ENCODE measurements at regions not wholly inside any gene's neighbourhood (a gene's known extent, or its start where the extent isn't known, plus 50 kb on each side); places are given as distances from the start of the nearest gene placed in this dataset.

DNA sequence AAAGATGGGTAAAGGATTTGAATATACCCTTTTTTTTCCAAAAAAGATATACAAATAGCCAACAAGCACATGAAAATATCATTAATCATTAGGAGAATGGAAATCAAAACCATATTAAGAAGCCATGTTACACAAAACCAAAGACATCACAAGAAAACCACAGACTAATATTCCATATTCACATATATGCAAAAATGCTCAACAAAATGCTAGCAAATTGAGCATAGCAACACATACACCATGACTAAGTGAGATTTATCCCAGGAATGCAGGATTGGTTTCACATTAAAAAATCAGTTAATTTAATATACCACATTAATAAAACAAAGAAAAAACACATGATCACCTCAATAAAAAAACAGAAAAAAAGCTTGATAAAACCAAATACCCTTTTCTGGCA, 84.7 kb upstream of the LMNTD1 start:
- TF ChIP-seq, protein P1, sequence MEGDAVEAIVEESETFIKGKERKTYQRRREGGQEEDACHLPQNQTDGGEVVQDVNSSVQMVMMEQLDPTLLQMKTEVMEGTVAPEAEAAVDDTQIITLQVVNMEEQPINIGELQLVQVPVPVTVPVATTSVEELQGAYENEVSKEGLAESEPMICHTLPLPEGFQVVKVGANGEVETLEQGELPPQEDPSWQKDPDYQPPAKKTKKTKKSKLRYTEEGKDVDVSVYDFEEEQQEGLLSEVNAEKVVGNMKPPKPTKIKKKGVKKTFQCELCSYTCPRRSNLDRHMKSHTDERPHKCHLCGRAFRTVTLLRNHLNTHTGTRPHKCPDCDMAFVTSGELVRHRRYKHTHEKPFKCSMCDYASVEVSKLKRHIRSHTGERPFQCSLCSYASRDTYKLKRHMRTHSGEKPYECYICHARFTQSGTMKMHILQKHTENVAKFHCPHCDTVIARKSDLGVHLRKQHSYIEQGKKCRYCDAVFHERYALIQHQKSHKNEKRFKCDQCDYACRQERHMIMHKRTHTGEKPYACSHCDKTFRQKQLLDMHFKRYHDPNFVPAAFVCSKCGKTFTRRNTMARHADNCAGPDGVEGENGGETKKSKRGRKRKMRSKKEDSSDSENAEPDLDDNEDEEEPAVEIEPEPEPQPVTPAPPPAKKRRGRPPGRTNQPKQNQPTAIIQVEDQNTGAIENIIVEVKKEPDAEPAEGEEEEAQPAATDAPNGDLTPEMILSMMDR (optimal IDR thresholded peaks at IDR 0.05 in 1 of 3, IDR thresholded peaks at IDR 0.05 in 1 of 3, conservative IDR thresholded peaks at IDR 0.05 in 1 of 3; ENCODE audit: extremely low read depth in 1 of 3, insufficient read depth in 2 of 3, low read length in 3 of 3), result no peak
- TF ChIP-seq EZH2 (IDR thresholded peaks at IDR 0.05; ENCODE audit: low read length), result no peak
